Globus pallidus (tissue), 1 donor: ENCODE measurements at regions not wholly inside any gene's neighbourhood (a gene's known extent, or its start where the extent isn't known, plus 50 kb on each side); places are given as distances from the start of the nearest gene placed in this dataset.
"Not testable (repeated sequence)": the region's sequence is repeated elsewhere in the genome, so short reads cannot be mapped to it uniquely, and the experiment has no call there.

Source experiments
- DNase-seq: peaks from one replicate; pipeline ENCODE4 v3.0.0-alpha.2; 2015; ENCODE audit warnings: low spot score

- DNase-seq: not testable (repeated sequence)
These were observed 75.0 kb downstream of the TRIM27 start for GRCh38 chr6:28848756-28849155.
